Erythroblast (primary cell): ENCODE measurements at regions not wholly inside any gene's neighbourhood (a gene's known extent, or its start where the extent isn't known, plus 50 kb on each side); places are given as distances from the start of the nearest gene placed in this dataset.

Source experiments
- GATA1 ChIP-seq: IDR thresholded peaks from 2 replicates; pipeline ENCODE4 v1.6.1; 2011; ENCODE audit warnings: low read depth, mild to moderate bottlenecking, control low read depth, low read length, moderate library complexity
- POLR2A ChIP-seq: IDR thresholded peaks from 2 replicates; pipeline ENCODE4 v1.6.1; 2011; ENCODE audit warnings: mild to moderate bottlenecking, low read length

DNA sequence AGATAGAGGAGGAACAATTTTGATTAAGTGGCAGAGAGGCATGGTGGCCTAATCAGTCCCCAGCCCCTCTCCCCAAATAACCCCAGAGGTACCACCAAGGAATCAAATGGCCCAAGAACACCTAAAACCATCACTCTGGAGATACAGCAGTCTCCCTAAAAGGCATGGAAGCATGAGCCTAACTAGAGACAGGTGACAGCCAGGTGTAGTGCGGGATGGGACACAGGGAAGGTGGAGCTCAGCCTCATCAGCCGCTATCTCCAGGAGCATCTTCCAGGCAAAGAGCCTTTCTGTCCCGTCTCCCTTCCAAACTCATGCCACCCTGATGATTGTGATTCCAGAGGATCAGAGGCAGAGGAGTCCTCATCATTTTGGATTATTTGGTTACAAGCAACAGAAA is 144.7 kb downstream of the COPS8 start:
- TF ChIP-seq POLR2A (no peak), GATA1 (no peak)
